Natural killer cell treated with Interleukin-12 subunit alpha and Interleukin-12 subunit beta and Interleukin-15 and Interleukin-18, amount 100 ng/mL, for 72 hours (primary cell): ENCODE measurements at regions not wholly inside any gene's neighbourhood (a gene's known extent, or its start where the extent isn't known, plus 50 kb on each side); places are given as distances from the start of the nearest gene placed in this dataset.

Source experiments
- ATAC-seq, 2 donors: fragments of 150-1000 bp; cut with Tn5 transposase in 1 of 2; sonication (Bioruptor Pico), chemical (Tn5 transposase) in 1 of 2; 2 replicates each; pipeline ENCODE4 v1.10.0; 2021
- DNase-seq: peaks from one replicate; pipeline ENCODE4 v3.0.0; 2022; ENCODE audit warnings: low spot score
- H3K27ac Mint-ChIP-seq, 2 donors: 1 replicate in 1 of 2; 2 replicates in 1 of 2; pipeline ENCODE4 v1.8.0; 2022; ENCODE audit warnings: mixed read lengths in 2 of 2, mild to moderate bottlenecking in 1 of 2, moderate library complexity in 1 of 2
- H3K27me3 Mint-ChIP-seq, 2 donors: 1 replicate in 1 of 2; 2 replicates in 1 of 2; pipeline ENCODE4 v1.8.0; 2022; ENCODE audit warnings: mixed read lengths in 2 of 2
- H3K36me3 Mint-ChIP-seq: one replicate; pipeline ENCODE4 v1.8.0; 2022; ENCODE audit warnings: mixed read lengths
- H3K4me1 Mint-ChIP-seq, 2 donors: 1 replicate in 1 of 2; 2 replicates in 1 of 2; pipeline ENCODE4 v1.8.0; 2022; ENCODE audit warnings: low read depth in 2 of 2, mixed read lengths in 2 of 2, mild to moderate bottlenecking in 1 of 2
- H3K4me3 Mint-ChIP-seq: one replicate; pipeline ENCODE4 v1.8.0; 2022; ENCODE audit warnings: mixed read lengths
- H3K9me3 Mint-ChIP-seq: 2 replicates; pipeline ENCODE4 v1.8.0; 2022; ENCODE audit warnings: mixed read lengths

GRCh38 chr7:84447636-84448293, 253.2 kb upstream of the SEMA3A start:
- ATAC-seq = no peak
- Mint-ChIP-seq H3K36me3 (no peaks in the 10 kb centered on the region), H3K4me3 (no peak overlapping the region), H3K4me1 (no peaks in the 10 kb centered on the region), H3K9me3 (peaks cover 9% of the 10 kb centered on the region), H3K27me3 (no peaks in the 10 kb centered on the region), H3K27ac (no peak overlapping the region)
- DNase-seq = no peak

- Mint-ChIP-seq H3K4me3 (no peak overlapping the region), H3K36me3 (no peaks in the 10 kb centered on the region), H3K27me3 (no peaks in the 10 kb centered on the region), H3K4me1 (no peaks in the 10 kb centered on the region), H3K27ac (no peak overlapping the region), H3K9me3 (peaks cover 9% of the 10 kb centered on the region)
- no peak for DNase-seq
- ATAC-seq = peak in 1 of 2 donors; percentile 24
Measured at GRCh38 chr7:84446991-84447480, 252.4 kb upstream of the SEMA3A start.

DNA sequence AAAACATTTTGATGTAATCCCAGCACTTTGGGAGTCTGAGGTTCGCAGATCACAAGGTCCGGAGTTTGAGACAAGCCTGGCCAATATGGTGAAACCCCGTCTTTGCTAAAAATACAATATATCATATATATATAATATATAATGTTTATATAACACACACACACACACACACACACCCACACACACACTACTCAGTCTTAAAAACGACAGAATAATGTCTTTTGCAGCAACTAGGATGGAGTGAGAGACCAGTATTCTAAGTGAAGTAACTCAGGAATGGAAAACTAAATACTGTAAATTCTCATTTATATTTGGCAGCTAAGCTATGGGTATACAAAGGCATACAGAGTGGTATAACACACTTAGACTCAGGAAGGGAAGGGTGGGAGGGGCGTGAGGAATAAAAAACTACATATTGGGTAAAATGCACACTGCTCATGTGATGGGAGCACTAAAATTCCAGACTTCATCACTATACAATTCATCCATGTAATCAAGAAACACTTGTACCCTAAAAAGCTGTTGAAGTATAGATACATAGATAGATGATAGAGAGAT, 231.2 kb upstream of the SEMA3A start:
- peaks cover 6% of the 10 kb centered on the region for H3K9me3 Mint-ChIP-seq
- H3K27me3 Mint-ChIP-seq = no peaks in the 10 kb centered on the region
- DNase-seq = no peak
- no peaks in the 10 kb centered on the region for H3K4me1 Mint-ChIP-seq
- no peak overlapping the region for H3K4me3 Mint-ChIP-seq
- peaks cover 4% of the 10 kb centered on the region for H3K36me3 Mint-ChIP-seq
- ATAC-seq = no peak
- no peak overlapping the region for H3K27ac Mint-ChIP-seq

GRCh38 chr7:84422790-84423189, 228.2 kb upstream of the SEMA3A start:
- Mint-ChIP-seq H3K27me3 (no peaks in the 10 kb centered on the region), H3K9me3 (peaks cover 17% of the 10 kb centered on the region), H3K4me3 (no peak overlapping the region), H3K36me3 (peaks cover 9% of the 10 kb centered on the region), H3K4me1 (no peaks in the 10 kb centered on the region), H3K27ac (no peak overlapping the region)
- ATAC-seq (no peak), DNase-seq (no peak)

DNA sequence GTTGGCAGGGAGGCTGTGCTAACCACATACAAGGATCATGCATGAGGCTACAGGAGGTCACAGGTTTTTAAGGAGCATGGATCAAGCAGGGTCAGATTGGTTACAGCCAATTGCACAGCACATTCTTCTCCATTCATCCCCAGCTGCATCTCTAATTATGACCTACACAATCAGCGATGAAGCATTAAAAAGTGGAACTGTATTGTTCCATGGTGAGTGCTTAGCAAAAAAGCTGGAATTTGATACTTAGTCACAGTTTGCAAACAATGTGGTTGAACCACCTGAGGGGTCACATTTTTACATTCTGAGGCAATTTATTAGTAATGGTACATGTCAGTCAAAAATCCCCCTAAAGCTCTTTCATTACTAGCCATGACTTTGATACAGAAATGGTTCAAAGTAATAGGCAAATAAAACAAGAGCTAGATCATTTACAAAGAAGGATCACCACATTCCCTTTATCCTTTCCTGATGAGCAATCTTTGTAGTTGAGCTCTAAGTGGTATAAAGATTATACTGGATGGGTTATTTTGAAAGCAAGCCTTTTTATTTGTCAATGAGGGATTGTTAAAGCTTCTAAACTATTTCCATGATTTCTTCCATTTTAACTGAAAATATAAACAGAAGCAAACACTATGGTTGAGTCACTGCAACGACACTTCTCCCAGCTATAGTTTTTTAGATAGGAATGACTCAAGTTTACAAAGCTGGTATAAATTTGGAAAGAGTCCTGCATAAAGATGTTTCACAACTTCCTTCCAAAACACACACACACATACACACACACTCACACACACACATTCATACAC, 217.8 kb upstream of the SEMA3A start:
- Mint-ChIP-seq H3K27me3 (no peaks in the 10 kb centered on the region), H3K27ac (no peak overlapping the region), H3K4me3 (no peak overlapping the region), H3K4me1 (no peaks in the 10 kb centered on the region), H3K36me3 (no peaks in the 10 kb centered on the region), H3K9me3 (peaks cover 4% of the 10 kb centered on the region)
- DNase-seq (no peak), ATAC-seq (no peak)

- ATAC-seq = no peak
- H3K9me3 Mint-ChIP-seq = peaks cover 21% of the 10 kb centered on the region
- no peaks in the 10 kb centered on the region for H3K4me1 Mint-ChIP-seq
- peaks cover 22% of the 10 kb centered on the region for H3K36me3 Mint-ChIP-seq
- H3K4me3 Mint-ChIP-seq = no peak overlapping the region
- no peak for DNase-seq
- no peak overlapping the region for H3K27ac Mint-ChIP-seq
- H3K27me3 Mint-ChIP-seq = no peaks in the 10 kb centered on the region
Measured at GRCh38 chr7:84399661-84400060, 205.1 kb upstream of the SEMA3A start.

DNA sequence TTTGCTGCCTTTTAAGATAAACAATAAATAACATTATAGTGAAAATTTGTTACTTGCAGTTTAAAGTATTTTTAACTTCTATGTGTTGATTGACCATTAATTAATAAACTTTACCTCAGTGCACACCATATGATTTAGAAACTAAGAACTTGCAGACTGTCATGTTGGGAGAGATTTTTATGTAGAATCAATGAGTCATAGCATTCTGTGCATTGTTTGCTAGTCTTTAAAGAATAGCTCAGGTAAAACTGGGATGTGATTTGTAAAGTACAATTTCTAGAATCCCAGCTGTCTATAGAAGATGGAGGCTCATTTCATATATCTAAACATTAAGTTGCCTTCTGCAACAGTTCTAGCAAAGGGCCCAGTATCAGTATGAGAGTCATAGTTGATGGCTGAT, 199.6 kb upstream of the SEMA3A start:
- no peak for DNase-seq
- Mint-ChIP-seq H3K27ac (no peak overlapping the region), H3K4me3 (no peak overlapping the region), H3K27me3 (no peaks in the 10 kb centered on the region), H3K9me3 (peaks cover 6% of the 10 kb centered on the region), H3K36me3 (no peaks in the 10 kb centered on the region), H3K4me1 (no peaks in the 10 kb centered on the region)
- ATAC-seq = no peak

DNA sequence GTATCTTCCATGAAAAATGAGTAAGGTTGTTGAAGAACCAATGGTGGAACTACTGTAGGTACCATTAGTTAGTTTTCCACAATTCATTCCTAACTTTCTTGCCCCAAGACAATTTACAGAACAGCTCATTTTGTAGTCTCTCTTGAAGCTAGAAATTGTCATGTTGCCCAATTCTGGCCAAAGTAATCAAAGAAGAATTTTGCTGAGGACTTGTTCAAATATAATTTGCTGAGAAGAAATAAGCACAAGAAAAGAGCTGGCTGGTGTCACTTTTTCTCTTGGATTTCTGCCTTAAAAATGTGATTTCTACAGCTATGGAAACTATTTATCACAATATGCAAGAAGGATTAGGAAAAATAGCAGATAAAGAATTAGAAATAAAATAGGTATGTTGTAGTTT, 199.2 kb upstream of the SEMA3A start:
- H3K9me3 Mint-ChIP-seq = peaks cover 6% of the 10 kb centered on the region
- H3K4me1 Mint-ChIP-seq = no peaks in the 10 kb centered on the region
- DNase-seq = no peak
- H3K36me3 Mint-ChIP-seq = no peaks in the 10 kb centered on the region
- H3K4me3 Mint-ChIP-seq = no peak overlapping the region
- no peak overlapping the region for H3K27ac Mint-ChIP-seq
- no peak for ATAC-seq
- H3K27me3 Mint-ChIP-seq = no peaks in the 10 kb centered on the region

- H3K27ac Mint-ChIP-seq = no peak overlapping the region
- ATAC-seq (no peak), DNase-seq (no peak)
- peaks cover 2% of the 10 kb centered on the region for H3K36me3 Mint-ChIP-seq
- H3K4me1 Mint-ChIP-seq = no peaks in the 10 kb centered on the region
- H3K4me3 Mint-ChIP-seq = no peak overlapping the region
- peaks cover 6% of the 10 kb centered on the region for H3K9me3 Mint-ChIP-seq
- H3K27me3 Mint-ChIP-seq = no peaks in the 10 kb centered on the region
Measured at GRCh38 chr7:84390845-84391244, 196.3 kb upstream of the SEMA3A start.

DNA sequence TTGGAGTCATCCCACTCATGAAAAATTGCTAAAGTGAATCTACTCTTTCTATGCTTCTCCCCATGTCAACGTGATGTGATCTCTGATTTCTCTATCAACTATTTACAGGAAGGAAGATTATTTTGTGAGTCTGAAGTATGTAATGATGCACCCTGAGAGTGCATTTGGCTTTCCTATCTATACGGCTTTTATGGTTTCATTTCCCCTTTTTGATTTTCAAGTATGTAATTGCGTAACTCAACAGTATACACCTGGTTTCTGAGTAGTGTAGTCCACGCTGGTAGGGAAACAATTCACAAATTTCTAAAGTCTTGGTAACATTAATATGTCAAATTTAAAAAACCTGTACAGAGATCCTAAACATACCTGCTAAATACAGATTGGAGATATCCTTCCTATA, 194.7 kb upstream of the SEMA3A start:
- H3K36me3 Mint-ChIP-seq = peaks cover 7% of the 10 kb centered on the region
- H3K27ac Mint-ChIP-seq = no peak overlapping the region
- H3K9me3 Mint-ChIP-seq = peaks cover 9% of the 10 kb centered on the region
- no peak overlapping the region for H3K4me3 Mint-ChIP-seq
- no peaks in the 10 kb centered on the region for H3K27me3 Mint-ChIP-seq
- no peaks in the 10 kb centered on the region for H3K4me1 Mint-ChIP-seq
- DNase-seq = no peak
- no peak for ATAC-seq

DNA sequence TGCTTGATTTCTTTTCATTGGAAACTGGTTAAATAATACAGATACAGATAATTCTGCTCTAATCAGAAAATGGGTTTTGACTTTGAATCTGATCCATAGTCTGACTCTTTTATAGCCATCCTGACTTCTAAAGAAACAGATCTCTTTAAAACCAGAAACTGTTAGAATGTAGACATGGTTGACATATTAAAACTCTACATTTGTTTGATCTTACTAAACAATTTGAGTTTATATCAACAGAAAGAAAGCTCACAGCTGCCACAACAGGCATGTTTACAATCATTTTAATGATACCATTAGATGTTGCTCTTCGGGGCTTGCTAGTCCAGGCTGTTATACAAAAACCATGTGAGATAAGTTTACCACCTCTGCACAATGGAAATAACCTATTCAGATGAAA, 193.0 kb upstream of the SEMA3A start:
- ATAC-seq (no peak), DNase-seq (no peak)
- Mint-ChIP-seq H3K4me3 (no peak overlapping the region), H3K9me3 (peaks cover 9% of the 10 kb centered on the region), H3K27ac (no peak overlapping the region), H3K4me1 (no peaks in the 10 kb centered on the region), H3K36me3 (peaks cover 7% of the 10 kb centered on the region), H3K27me3 (no peaks in the 10 kb centered on the region)

- no peak for DNase-seq
- Mint-ChIP-seq H3K27me3 (no peaks in the 10 kb centered on the region), H3K9me3 (peaks cover 3% of the 10 kb centered on the region), H3K4me3 (no peak overlapping the region), H3K4me1 (no peaks in the 10 kb centered on the region), H3K36me3 (peaks cover 7% of the 10 kb centered on the region), H3K27ac (no peak overlapping the region)
- no peak for ATAC-seq
Measured at GRCh38 chr7:84384417-84384816, 189.8 kb upstream of the SEMA3A start.

DNA sequence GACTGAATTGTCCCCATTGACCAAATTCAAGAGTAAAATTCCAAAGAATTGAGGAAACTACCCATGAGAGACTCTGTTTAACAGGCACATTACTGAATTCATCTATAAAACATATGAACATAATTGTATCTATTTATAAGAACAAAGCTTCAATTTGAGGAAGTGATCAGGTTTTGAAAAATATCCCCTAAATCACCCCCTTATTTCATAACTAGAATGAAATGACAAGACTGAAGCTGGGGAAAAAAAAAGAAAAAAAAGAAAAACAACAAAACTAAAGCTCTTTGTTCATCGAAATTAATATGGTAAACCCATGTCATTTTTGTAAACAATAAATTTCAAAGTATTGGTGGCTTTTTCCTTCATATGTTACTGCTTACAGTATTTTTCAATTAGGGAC, 184.9 kb upstream of the SEMA3A start:
- no peak overlapping the region for H3K27ac Mint-ChIP-seq
- H3K4me1 Mint-ChIP-seq = no peaks in the 10 kb centered on the region
- no peak for DNase-seq
- peaks cover 3% of the 10 kb centered on the region for H3K9me3 Mint-ChIP-seq
- H3K27me3 Mint-ChIP-seq = no peaks in the 10 kb centered on the region
- H3K36me3 Mint-ChIP-seq = no peaks in the 10 kb centered on the region
- H3K4me3 Mint-ChIP-seq = no peak overlapping the region
- no peak for ATAC-seq

DNA sequence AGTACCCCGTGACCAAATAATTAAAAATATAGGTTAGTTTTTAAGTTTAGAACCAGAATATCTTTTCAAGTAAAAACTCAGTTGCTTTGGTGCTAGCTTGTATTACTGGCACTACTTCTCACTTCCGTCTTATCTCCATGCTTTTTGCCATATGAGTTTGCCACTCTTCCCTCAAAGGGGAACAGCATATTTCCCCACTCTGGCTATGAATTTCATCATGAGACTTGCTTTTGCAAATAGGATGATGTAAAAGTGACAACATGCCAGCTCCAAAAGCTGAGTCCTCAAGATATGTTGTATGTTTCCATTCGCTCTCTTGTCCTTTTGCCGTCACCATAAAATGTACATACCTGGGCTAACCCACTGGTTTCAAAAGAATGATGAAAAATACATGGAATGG, 178.1 kb upstream of the SEMA3A start:
- Mint-ChIP-seq H3K4me3 (no peak overlapping the region), H3K9me3 (peaks cover 11% of the 10 kb centered on the region), H3K27ac (no peak overlapping the region), H3K27me3 (no peaks in the 10 kb centered on the region), H3K36me3 (peaks cover 5% of the 10 kb centered on the region), H3K4me1 (no peaks in the 10 kb centered on the region)
- no peak for ATAC-seq
- DNase-seq = no peak
